PC-9 (cell line): ENCODE measurements at regions not wholly inside any gene's neighbourhood (a gene's known extent, or its start where the extent isn't known, plus 50 kb on each side); places are given as distances from the start of the nearest gene placed in this dataset.
"Not testable (repeated sequence)": the region's sequence is repeated elsewhere in the genome, so short reads cannot be mapped to it uniquely, and the experiment has no call there.

Experiments used
- BruUV-seq: library from RNA; stranded (reverse); fragments of 400-500 nt; replicated peaks from 2 replicates; lab custom pipeline; 2021; lab: Mats Ljungman, UMichigan
- CTCF ChIA-PET: fragments of 300-600 bp; sonication (Branson Sonifier 250); formaldehyde crosslinking; loops from one replicate; lab custom pipeline; 2022; ENCODE audit warnings: antibody characterized with exemption; lab: Charles Lee
- POLR2A ChIA-PET: fragments of 300-600 bp; sonication (Branson Sonifier 250); formaldehyde crosslinking; loops from one replicate; lab custom pipeline; 2022; ENCODE audit warnings: antibody characterized with exemption; ENCODE audit not compliant: unreplicated experiment; lab: Charles Lee
- DNase-seq, 2 experiments: peaks; one replicate each; pipeline versions ENCODE4 v3.0.0 to v3.0.0-alpha.2; 2015 to 2022; ENCODE audit warnings: mixed read lengths in 1 of 2
- H2AFZ ChIP-seq: fragments of 200-600 bp; sonication (generic); 2 replicates; pipeline ENCODE4 v1.8.1; 2017; ENCODE audit warnings: antibody characterized with exemption
- H3F3A ChIP-seq: fragments of 200-600 bp; sonication (generic); 2 replicates; pipeline ENCODE4 v1.8.1; 2017; ENCODE audit warnings: antibody characterized with exemption, mild to moderate bottlenecking, low read depth; ENCODE audit not compliant: insufficient read depth
- H3K27ac ChIP-seq: fragments of 200-600 bp; sonication (generic); 2 replicates; pipeline ENCODE4 v1.6.1; 2016; ENCODE audit warnings: mixed run types
- H3K27me3 ChIP-seq: fragments of 200-600 bp; sonication (generic); 2 replicates; pipeline ENCODE4 v1.6.1; 2016; ENCODE audit warnings: low read depth, mixed run types; ENCODE audit not compliant: insufficient read depth
- H3K36me3 ChIP-seq: fragments of 200-600 bp; sonication (generic); 2 replicates; pipeline ENCODE4 v1.6.1; 2016; ENCODE audit warnings: low read depth, mixed run types
- H3K4me1 ChIP-seq: fragments of 200-600 bp; sonication (generic); replicated peaks from 2 replicates; pipeline ENCODE4 v1.6.1; 2016; ENCODE audit warnings: mixed run types; ENCODE audit not compliant: insufficient read depth
- H3K4me2 ChIP-seq: fragments of 200-600 bp; sonication (generic); 2 replicates; pipeline ENCODE4 v1.6.1; 2017; ENCODE audit warnings: mixed run types
- H3K4me3 ChIP-seq: fragments of 200-600 bp; sonication (generic); 2 replicates; pipeline ENCODE4 v1.6.1; 2016; ENCODE audit warnings: mixed run types
- H3K79me2 ChIP-seq: fragments of 200-600 bp; sonication (generic); 2 replicates; pipeline ENCODE4 v1.6.1; 2017; ENCODE audit warnings: low read depth, mixed run types
- H3K9me2 ChIP-seq: fragments of 200-600 bp; sonication (generic); 2 replicates; pipeline ENCODE4 v1.8.1; 2017; ENCODE audit warnings: mild to moderate bottlenecking; ENCODE audit not compliant: insufficient read depth
- H3K9me3 ChIP-seq: fragments of 200-600 bp; sonication (generic); 2 replicates; pipeline ENCODE4 v1.8.1; 2016; ENCODE audit warnings: low read depth; ENCODE audit not compliant: insufficient read depth
- H4K20me1 ChIP-seq: fragments of 200-600 bp; sonication (generic); 2 replicates; pipeline ENCODE4 v1.8.1; 2017; ENCODE audit not compliant: insufficient read depth
- CTCF ChIP-seq: fragments of 200-600 bp; sonication (generic); conservative IDR thresholded peaks from 2 replicates; pipeline ENCODE4 v1.6.1; 2017; ENCODE audit warnings: mixed run types, antibody characterized with exemption, mild to moderate bottlenecking, moderate library complexity
- EZH2 ChIP-seq: fragments of 200-600 bp; sonication (generic); IDR thresholded peaks from 2 replicates; pipeline ENCODE4 v1.8.0; 2017; ENCODE audit warnings: antibody characterized with exemption, low read depth
- intact Hi-C: fragments of 100-400 bp; cut with micrococcal nuclease; formaldehyde crosslinking; loops from one replicate; pipeline ENCODE4 v1.10.0; 2022; ENCODE audit not compliant: unreplicated experiment

DNA sequence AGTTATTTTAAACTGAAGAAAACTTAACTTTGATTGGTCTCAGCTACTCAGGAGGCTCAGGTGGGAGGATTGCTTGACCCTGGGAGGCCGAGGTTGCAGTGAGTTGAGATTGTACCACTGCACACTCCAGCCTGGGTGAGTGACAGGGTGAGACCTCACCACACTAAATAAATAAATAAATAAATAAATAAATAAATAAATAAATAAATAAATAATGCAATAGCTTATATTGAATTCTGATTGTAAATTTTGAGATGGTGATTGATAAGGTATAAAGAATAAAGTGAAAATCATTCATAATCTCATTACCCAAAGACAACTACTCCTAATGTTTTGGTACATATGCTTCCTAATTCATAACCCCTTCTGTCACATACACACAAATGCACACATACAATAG is 58.1 kb downstream of the TUBA3C start:
- Histone ChIP-seq H3K9me2 (no peaks in the 10 kb centered on the region), H3F3A (no peaks in the 10 kb centered on the region), H3K79me2 (no peaks in the 10 kb centered on the region), H2AFZ (no peak overlapping the region), H3K4me3 (no peak overlapping the region), H4K20me1 (no peaks in the 10 kb centered on the region), H3K4me1 (no peaks in the 10 kb centered on the region), H3K4me2 (no peak overlapping the region), H3K9me3 (no peaks in the 10 kb centered on the region), H3K27ac (no peak overlapping the region), H3K36me3 (no peaks in the 10 kb centered on the region), H3K27me3 (peaks cover 35% of the 10 kb centered on the region)
- intact Hi-C loops, result no loop called here
- TF ChIP-seq EZH2 (no peak), CTCF (no peak)
- BruUV-seq, result no TSS peak
- ChIA-PET CTCF (no interaction called here), POLR2A (no interaction called here)
- DNase-seq, result no peak

- Histone ChIP-seq H4K20me1 (no peaks in the 10 kb centered on the region), H3K27ac (no peak overlapping the region), H3K9me2 (no peaks in the 10 kb centered on the region), H3F3A (no peaks in the 10 kb centered on the region), H3K9me3 (no peaks in the 10 kb centered on the region), H3K4me2 (no peak overlapping the region), H3K4me3 (no peak overlapping the region), H2AFZ (no peak overlapping the region), H3K36me3 (no peaks in the 10 kb centered on the region), H3K79me2 (no peaks in the 10 kb centered on the region), H3K27me3 (peaks cover 72% of the 10 kb centered on the region), H3K4me1 (no peaks in the 10 kb centered on the region)
- CTCF ChIA-PET, result no interaction called here
- no peak for DNase-seq
- no TSS peak for BruUV-seq
- POLR2A ChIA-PET, result no interaction called here
- TF ChIP-seq EZH2, result no peak
- TF ChIP-seq CTCF, result no peak
- intact Hi-C loops, result no loop called here
These were observed 63.5 kb downstream of the TUBA3C start for GRCh38 chr13:19117913-19118739.

DNA sequence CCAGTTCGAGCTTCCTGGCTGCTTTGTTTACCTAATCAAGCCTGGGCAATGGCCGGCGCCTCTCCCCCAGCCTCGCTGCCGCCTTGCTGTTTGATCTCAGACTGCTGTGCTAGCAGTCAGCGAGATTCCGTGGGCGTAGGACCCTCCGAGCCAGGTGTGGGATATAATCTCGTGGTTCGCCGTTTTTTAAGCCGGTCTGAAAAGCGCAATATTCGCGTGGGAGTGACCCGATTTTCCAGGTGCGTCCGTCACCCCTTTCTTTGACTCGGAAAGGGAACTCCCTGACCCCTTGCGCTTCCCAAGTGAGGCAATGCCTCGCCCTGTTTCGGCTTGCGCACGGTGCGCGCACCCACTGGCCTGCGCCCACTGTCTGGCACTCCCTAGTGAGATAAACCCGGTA is 72.4 kb downstream of the TUBA3C start:
- H3K9me3 ChIP-seq, intact Hi-C loops, H3F3A ChIP-seq, BruUV-seq, DNase-seq, H3K27ac ChIP-seq, H3K4me1 ChIP-seq, H3K4me3 ChIP-seq, POLR2A ChIA-PET, CTCF ChIA-PET, H3K36me3 ChIP-seq, H2AFZ ChIP-seq, H3K79me2 ChIP-seq, H4K20me1 ChIP-seq, H3K4me2 ChIP-seq, H3K9me2 ChIP-seq: not testable (repeated sequence)
- H3K27me3 ChIP-seq, result peaks cover 26% of the 10 kb centered on the region; the same call in 1 of the 2 replicates
